GM20431 (cell line): ENCODE measurements at regions not wholly inside any gene's neighbourhood (a gene's known extent, or its start where the extent isn't known, plus 50 kb on each side); places are given as distances from the start of the nearest gene placed in this dataset.

Experiments
- in situ Hi-C: fragments of 300-500 bp; cut with MseI, MboI; formaldehyde crosslinking; loops from one replicate; pipeline ENCODE4 v1.15.0; 2020; ENCODE audit warnings: low sequenced_read_pairs; ENCODE audit not compliant: unreplicated experiment

DNA sequence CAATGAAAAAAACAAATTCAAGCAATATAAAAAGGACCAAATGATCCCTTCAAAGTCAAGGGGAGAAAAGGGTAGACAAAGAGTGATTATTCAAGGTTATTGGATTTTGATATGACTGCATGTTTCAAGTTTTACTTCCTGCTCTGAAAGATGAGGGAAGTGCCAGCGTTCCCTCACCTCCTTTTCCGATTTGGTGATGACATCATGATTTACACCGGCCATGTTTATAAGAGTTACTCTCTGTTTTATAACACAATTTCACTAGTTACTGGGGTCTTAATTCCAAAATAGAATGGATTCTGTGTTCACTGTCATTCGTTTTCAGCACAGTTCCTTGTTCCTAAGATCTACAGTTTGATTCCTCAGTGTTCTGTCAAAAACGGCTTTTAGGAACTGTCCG is 60.5 kb upstream of the CPXM2 start:
- in situ Hi-C loops, result no loop called here

DNA sequence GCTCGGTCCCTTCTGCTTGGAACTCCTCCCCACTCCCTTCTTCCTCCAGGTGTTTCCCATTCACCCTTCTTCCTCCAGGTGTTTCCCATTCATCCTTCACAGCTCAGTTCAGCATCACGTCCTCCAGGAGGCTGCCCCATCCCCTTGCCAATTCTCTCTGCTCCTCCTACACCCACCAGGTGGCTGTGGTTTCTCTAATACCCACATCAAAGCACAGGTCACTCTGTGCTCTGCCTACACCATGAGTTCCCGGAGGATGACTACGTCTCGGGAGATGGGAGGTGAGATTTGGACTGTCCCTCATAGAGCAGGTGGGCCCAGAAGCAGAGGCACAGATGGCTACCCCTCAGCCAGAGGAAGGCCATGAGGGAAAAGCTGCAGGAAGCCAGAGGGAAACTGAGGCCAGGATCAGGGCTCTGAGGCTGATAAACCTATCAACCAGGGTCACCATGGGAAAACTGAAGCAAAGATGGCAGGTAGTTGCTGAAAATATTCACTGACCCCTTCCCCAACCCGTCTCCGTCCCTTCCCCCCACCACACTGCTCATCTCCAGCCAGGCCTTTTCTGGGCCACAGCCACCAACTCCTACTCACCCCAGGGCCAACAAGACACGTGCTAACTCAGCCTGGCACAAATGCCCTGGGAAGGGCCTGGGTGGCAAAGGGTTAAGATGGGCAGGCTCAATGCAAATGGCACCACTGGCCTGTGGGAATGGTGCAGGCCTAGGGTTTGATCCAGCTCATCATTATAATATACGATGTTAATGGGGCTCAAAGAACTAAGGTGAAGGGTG is 56.6 kb upstream of the CPXM2 start:
- in situ Hi-C loops, result loop anchor here (25.0 kb wide), 1 partner anchor 836 kb away; no protein-coding TSS in a partner anchor

DNA sequence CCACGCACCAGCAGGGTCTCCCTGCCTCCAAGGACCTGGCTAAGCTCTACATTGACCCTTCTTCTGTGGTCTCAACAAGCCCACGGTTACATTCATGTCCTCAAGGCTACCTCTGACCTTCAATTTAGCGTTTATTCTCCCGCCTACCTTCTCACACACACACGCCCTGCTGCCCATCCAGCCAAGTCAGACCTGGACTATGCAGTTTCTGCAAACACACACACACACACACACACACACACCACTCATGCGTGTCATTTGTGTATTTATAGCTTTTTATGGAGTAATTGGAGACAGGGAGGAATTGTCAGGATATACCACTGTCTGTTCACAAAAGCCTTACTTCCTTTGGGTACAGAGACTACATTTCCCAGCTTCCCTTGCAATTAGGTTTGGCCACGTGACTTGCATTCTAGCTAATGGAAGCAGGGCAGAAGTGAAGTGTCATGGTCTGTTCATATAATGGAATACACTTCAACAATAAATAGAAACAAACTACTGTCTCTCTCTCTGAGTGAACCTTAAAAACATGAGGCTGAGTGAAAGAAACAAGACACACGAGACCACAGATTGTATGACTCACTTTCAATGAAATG is 53.8 kb upstream of the CPXM2 start:
- in situ Hi-C loops, result loop anchor here (25.0 kb wide), 1 partner anchor 833 kb away; no protein-coding TSS in a partner anchor

DNA sequence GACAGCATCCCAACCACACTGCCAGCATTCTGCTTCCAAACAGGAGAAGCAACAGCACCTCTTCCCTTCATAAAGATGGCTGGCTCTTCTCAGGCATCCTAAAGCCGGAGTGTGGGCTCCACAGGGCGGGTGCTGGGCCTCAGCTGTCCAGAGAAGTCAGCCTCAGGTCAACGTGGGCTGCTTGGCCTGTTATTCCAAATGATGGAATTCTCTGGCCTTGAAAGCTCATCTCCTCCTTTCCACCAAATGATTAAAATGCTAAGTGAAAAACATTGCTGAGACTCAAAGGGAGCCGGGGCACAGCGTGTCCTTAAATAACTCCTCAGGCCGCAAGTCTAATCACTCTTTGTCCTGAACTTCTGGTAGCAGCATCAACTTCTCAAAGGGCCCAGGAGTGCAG is 53.1 kb upstream of the CPXM2 start:
- in situ Hi-C loops, result loop anchor here (25.0 kb wide), 1 partner anchor 832 kb away; no protein-coding TSS in a partner anchor

DNA sequence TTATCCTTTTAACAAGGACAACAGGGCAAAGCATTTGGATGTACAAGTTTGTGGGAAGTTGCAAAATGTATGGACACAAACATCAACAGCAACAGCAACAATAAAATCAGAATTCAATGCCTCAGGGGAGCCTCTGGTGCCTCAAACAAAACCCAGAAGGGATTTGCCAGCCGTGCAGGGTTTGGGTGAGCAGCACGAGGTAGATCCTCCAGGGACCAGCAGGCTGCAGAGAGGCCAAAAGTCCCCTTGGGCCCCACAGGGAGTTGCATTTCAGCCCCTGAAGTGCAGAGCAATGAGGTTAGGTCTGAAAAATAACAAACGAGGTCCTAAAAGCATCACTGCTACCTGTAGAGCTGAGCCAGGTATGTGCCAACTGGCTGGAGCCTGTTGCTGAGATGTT is 51.7 kb upstream of the CPXM2 start:
- in situ Hi-C loops, result loop anchor here (25.0 kb wide), 1 partner anchor 831 kb away; no protein-coding TSS in a partner anchor

DNA sequence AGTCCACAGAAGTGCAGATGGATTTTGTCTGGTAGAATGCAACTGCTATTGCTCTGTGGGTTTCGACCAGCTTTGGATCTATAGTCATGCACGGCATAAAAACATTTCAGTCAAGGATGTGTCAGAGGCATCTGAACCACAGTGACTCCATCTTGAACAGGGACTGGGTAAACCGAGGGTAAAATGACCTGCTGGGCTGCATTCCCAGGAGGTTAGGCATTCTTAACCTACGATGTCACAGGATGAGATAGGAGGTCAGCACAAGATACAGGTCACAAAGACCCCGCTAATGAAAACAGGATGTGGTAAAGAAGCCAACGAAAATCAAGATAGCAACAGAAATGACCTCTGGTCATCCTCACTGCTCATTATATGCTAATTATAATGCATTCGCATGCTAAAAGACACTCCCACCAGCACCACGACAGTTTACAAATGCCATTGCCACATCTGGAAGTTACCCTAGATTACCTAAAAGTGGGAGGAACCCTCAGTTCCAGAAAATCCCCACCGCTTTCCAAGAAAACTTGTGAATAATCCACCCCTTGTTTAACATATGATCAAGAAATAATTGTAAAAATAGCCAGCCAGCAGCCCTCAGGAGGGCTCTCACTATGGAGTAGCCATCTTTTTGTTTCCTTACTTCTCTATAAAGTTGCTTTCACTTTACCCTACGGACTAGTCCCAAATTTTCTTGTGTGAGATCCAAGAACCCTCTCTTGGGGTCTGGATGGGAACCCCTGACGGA is 50.7 kb upstream of the CPXM2 start:
- in situ Hi-C loops, result loop anchor here (25.0 kb wide), 1 partner anchor 830 kb away; no protein-coding TSS in a partner anchor
